DND-41 (cell line): ENCODE measurements at regions not wholly inside any gene's neighbourhood (a gene's known extent, or its start where the extent isn't known, plus 50 kb on each side); places are given as distances from the start of the nearest gene placed in this dataset.
"Not testable (repeated sequence)": the region's sequence is repeated elsewhere in the genome, so short reads cannot be mapped to it uniquely, and the experiment has no call there.

Source experiments
- ATAC-seq: fragments of 200-7000 bp; cut with Tn5 transposase; 3 replicates; pipeline ENCODE4 v1.9.1; 2021; ENCODE audit warnings: low read depth; ENCODE audit not compliant: insufficient read depth
- DNase-seq: peaks from one replicate; pipeline ENCODE4 v3.0.0-alpha.2; 2020
- H2AFZ ChIP-seq: 2 replicates; pipeline ENCODE4 v1.6.0; 2012; ENCODE audit warnings: low read depth, low read length
- H3K27ac ChIP-seq: 2 replicates; pipeline ENCODE4 v1.5.1; 2012; ENCODE audit warnings: low read length, inconsistent platforms
- H3K27me3 ChIP-seq: fragments of 200-600 bp; sonication (generic); 2 replicates; pipeline ENCODE4 v1.6.0; 2012; ENCODE audit warnings: low read length, mild to moderate bottlenecking, inconsistent platforms; ENCODE audit not compliant: insufficient read depth, poor library complexity
- H3K36me3 ChIP-seq: 2 replicates; pipeline ENCODE4 v1.5.1; 2012; ENCODE audit warnings: low read length, inconsistent platforms; ENCODE audit not compliant: insufficient read depth
- H3K4me1 ChIP-seq: 2 replicates; pipeline ENCODE4 v1.5.1; 2012; ENCODE audit warnings: mild to moderate bottlenecking, low read length; ENCODE audit not compliant: insufficient read depth
- H3K4me2 ChIP-seq: 2 replicates; pipeline ENCODE4 v1.6.0; 2012; ENCODE audit warnings: mild to moderate bottlenecking, moderate library complexity, low read length, inconsistent platforms; ENCODE audit not compliant: insufficient read depth
- H3K4me3 ChIP-seq, 2 experiments: fragments of 200-600 bp in 1 of 2; shearing (Covaris generic) in 1 of 2; 2 replicates each; pipeline ENCODE4 v1.5.1; 2012 to 2016; ENCODE audit warnings: inconsistent platforms in 2 of 2, low read length in 2 of 2, mild to moderate bottlenecking in 2 of 2, low read depth in 1 of 2, moderate library complexity in 1 of 2
- H3K79me2 ChIP-seq: 2 replicates; pipeline ENCODE4 v1.6.0; 2012; ENCODE audit warnings: low read length, inconsistent platforms; ENCODE audit not compliant: insufficient read depth
- H3K9ac ChIP-seq: 2 replicates; pipeline ENCODE4 v1.6.0; 2012; ENCODE audit warnings: low read depth, mild to moderate bottlenecking, inconsistent platforms, low read length, moderate library complexity
- H3K9me3 ChIP-seq: 2 replicates; pipeline ENCODE4 v1.5.1; 2012; ENCODE audit warnings: low read length, moderate library complexity, mild to moderate bottlenecking, inconsistent platforms; ENCODE audit not compliant: insufficient read depth, severe bottlenecking
- H4K20me1 ChIP-seq: 2 replicates; pipeline ENCODE4 v1.6.0; 2012; ENCODE audit warnings: low read length; ENCODE audit not compliant: insufficient read depth

- Histone ChIP-seq H3K36me3 (peaks cover 66% of the 10 kb centered on the region), H4K20me1 (peaks cover 11% of the 10 kb centered on the region)
- not testable (repeated sequence) for H3K27ac ChIP-seq, H2AFZ ChIP-seq, H3K9me3 ChIP-seq, H3K4me3 ChIP-seq, H3K4me2 ChIP-seq, H3K4me1 ChIP-seq, DNase-seq, H3K9ac ChIP-seq, ATAC-seq, H3K79me2 ChIP-seq, H3K27me3 ChIP-seq
These were observed 53.9 kb upstream of the TNK2 start for GRCh38 chr3:195962222-195962621.

DNA sequence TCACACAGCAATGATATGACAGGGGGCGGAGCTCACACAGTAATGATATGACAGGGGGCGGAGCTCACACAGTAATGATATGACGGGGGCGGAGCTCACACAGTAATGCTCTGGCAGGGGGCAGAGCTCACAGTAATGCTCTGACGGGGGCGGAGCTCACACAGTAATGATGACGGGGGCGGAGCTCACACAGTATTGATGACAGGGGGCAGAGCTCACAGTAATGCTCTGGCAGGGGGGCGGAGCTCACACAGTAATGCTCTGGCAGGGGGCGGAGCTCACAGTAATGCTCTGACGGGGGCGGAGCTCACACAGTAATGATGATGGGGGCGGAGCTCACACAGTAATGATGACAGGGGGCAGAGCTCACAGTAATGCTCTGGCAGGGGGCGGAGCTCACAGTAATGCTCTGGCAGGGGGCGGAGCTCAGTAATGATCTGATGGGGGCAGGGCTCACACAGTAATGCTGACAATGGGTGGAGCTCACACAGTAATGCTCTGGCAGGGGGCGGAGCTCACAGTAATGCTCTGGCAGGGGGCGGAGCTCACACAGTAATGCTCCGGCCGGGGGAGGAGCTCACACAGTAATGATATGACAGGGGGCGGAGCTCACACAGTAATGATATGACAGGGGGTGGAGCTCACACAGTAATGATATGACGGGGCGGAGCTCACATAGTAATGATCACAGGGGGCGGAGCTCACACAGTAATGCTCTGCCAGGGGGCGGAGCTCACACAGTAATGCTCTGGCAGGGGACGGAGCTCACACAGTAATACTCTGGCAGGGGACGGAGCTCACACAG lies 52.8 kb upstream of the TNK2 start:
- Histone ChIP-seq H4K20me1 (peaks cover 11% of the 10 kb centered on the region), H3K36me3 (peaks cover 61% of the 10 kb centered on the region)
- H3K79me2 ChIP-seq, H3K9me3 ChIP-seq, H2AFZ ChIP-seq, H3K4me1 ChIP-seq, H3K4me3 ChIP-seq, H3K4me2 ChIP-seq, H3K27ac ChIP-seq, H3K9ac ChIP-seq, H3K27me3 ChIP-seq: not testable (repeated sequence)
- peak; percentile 51 for ATAC-seq
- peak; percentile 59 for DNase-seq

- H3K79me2 ChIP-seq, DNase-seq, H3K4me2 ChIP-seq, ATAC-seq, H3K9me3 ChIP-seq, H3K4me1 ChIP-seq, H3K9ac ChIP-seq, H3K27me3 ChIP-seq, H3K27ac ChIP-seq, H3K4me3 ChIP-seq, H2AFZ ChIP-seq: not testable (repeated sequence)
- Histone ChIP-seq H4K20me1 (peaks cover 11% of the 10 kb centered on the region), H3K36me3 (peaks cover 51% of the 10 kb centered on the region)
These were observed 51.8 kb upstream of the TNK2 start for GRCh38 chr3:195960164-195960563.

GRCh38 chr3:195959367-195960157 lies 51.2 kb upstream of the TNK2 start:
- not testable (repeated sequence) for H3K4me3 ChIP-seq, H3K4me2 ChIP-seq, H3K9me3 ChIP-seq, H2AFZ ChIP-seq, DNase-seq, H3K27ac ChIP-seq, ATAC-seq, H3K4me1 ChIP-seq, H3K79me2 ChIP-seq, H3K27me3 ChIP-seq, H3K9ac ChIP-seq
- peaks cover 11% of the 10 kb centered on the region for H4K20me1 ChIP-seq
- H3K36me3 ChIP-seq, result peaks cover 45% of the 10 kb centered on the region

- not testable (repeated sequence) for H2AFZ ChIP-seq, H3K27ac ChIP-seq, H3K27me3 ChIP-seq, H3K9ac ChIP-seq, ATAC-seq, H3K4me3 ChIP-seq, H3K4me2 ChIP-seq, H3K9me3 ChIP-seq, DNase-seq, H3K79me2 ChIP-seq, H3K4me1 ChIP-seq
- Histone ChIP-seq H4K20me1 (peaks cover 11% of the 10 kb centered on the region), H3K36me3 (peaks cover 41% of the 10 kb centered on the region)
These were observed 50.4 kb upstream of the TNK2 start for GRCh38 chr3:195958736-195959135.
